H1 (cell line): ENCODE measurements at regions not wholly inside any gene's neighbourhood (a gene's known extent, or its start where the extent isn't known, plus 50 kb on each side); places are given as distances from the start of the nearest gene placed in this dataset.
A peak's percentile ranks its signal among the peaks of the same experiment; 100 is the strongest.

Experiments used
- CTCF ChIA-PET: fragments of 300-600 bp; sonication (Branson Sonifier 250); formaldehyde crosslinking; loops from one replicate; lab custom pipeline; 2021; ENCODE audit not compliant: partially characterized antibody; lab: Charles Lee
- POLR2A ChIA-PET: fragments of 300-600 bp; sonication (Branson Sonifier 250); formaldehyde crosslinking; loops from one replicate; lab custom pipeline; 2021; ENCODE audit warnings: inconsistent platforms; ENCODE audit not compliant: partially characterized antibody; lab: Charles Lee
- DNase-seq, 2 experiments: peaks; one replicate each; pipeline versions ENCODE4 v3.0.0 to v3.0.0-alpha.2; 2010 to 2022; ENCODE audit warnings: low spot score in 2 of 2, low read depth in 1 of 2, mixed read lengths in 1 of 2
- FAIRE-seq: peaks from 2 replicates; lab custom pipeline; 2011; peaks lifted over from hg19 to GRCh38; lab: Jason Lieb, UNC
- H2AFZ ChIP-seq: 2 replicates; pipeline ENCODE4 v1.8.1; 2012; ENCODE audit warnings: low read length, inconsistent platforms
- H2AK5ac ChIP-seq: 2 replicates; pipeline ENCODE4 v1.6.1; 2013; ENCODE audit warnings: low read depth, low read length
- H2BK120ac ChIP-seq: replicated peaks from 2 replicates; pipeline ENCODE3; 2013; ENCODE audit warnings: low read depth, low read length, inconsistent platforms
- H2BK12ac ChIP-seq: 2 replicates; pipeline ENCODE4 v1.6.1; 2013; ENCODE audit warnings: low read depth, low read length
- H2BK15ac ChIP-seq: 2 replicates; pipeline ENCODE4 v1.6.1; 2013; ENCODE audit warnings: low read length
- H2BK20ac ChIP-seq: 2 replicates; pipeline ENCODE4 v1.6.1; 2013; ENCODE audit warnings: low read length
- H2BK5ac ChIP-seq: 2 replicates; pipeline ENCODE4 v1.6.1; 2013; ENCODE audit warnings: low read depth, low read length
- H3K14ac ChIP-seq: 2 replicates; pipeline ENCODE4 v1.6.1; 2013; ENCODE audit warnings: inconsistent platforms; ENCODE audit not compliant: insufficient read length
- H3K18ac ChIP-seq: 2 replicates; pipeline ENCODE4 v1.6.1; 2013; ENCODE audit warnings: low read length; ENCODE audit errors: extremely low read depth
- H3K23ac ChIP-seq: 2 replicates; pipeline ENCODE4 v1.6.1; 2013; ENCODE audit warnings: inconsistent platforms; ENCODE audit not compliant: insufficient read length
- H3K23me2 ChIP-seq: 2 replicates; pipeline ENCODE4 v1.6.1; 2013; ENCODE audit warnings: low read depth, low read length
- H3K27ac ChIP-seq: 2 replicates; pipeline ENCODE4 v1.6.1; 2011; ENCODE audit warnings: low read depth, low read length, inconsistent platforms
- H3K27me3 ChIP-seq, 4 experiments: replicated peaks in 1 of 4; 1 replicate in 1 of 4; 2 replicates in 3 of 4; pipeline versions ENCODE4 v1.6.1 to v1.8.1; 2011 to 2013; ENCODE audit warnings: low read length in 3 of 4, mild to moderate bottlenecking in 3 of 4, inconsistent platforms in 2 of 4, mixed read lengths in 2 of 4, moderate library complexity in 1 of 4; ENCODE audit not compliant: control insufficient read depth in 3 of 4, insufficient read depth in 3 of 4; ENCODE audit errors: extremely low read depth in 1 of 4
- H3K36me3 ChIP-seq, 4 experiments: 2 replicates each; pipeline versions ENCODE4 v1.6.1 to v1.8.1; 2011 to 2013; ENCODE audit warnings: mild to moderate bottlenecking in 4 of 4, low read length in 3 of 4, moderate library complexity in 2 of 4, control low read depth in 1 of 4, inconsistent platforms in 1 of 4; ENCODE audit not compliant: insufficient read depth in 4 of 4, control insufficient read depth in 2 of 4
- H3K4ac ChIP-seq: replicated peaks from 2 replicates; pipeline ENCODE3; 2013; ENCODE audit warnings: low read length, low read depth, mixed read lengths, inconsistent platforms; ENCODE audit not compliant: insufficient read length
- H3K4me1 ChIP-seq, 4 experiments: replicated peaks in 1 of 4; 1 replicate in 1 of 4; 2 replicates in 3 of 4; pipeline versions ENCODE4 v1.6.1 to v1.8.1; 2011 to 2013; ENCODE audit warnings: low read length in 3 of 4, inconsistent platforms in 2 of 4, mixed read lengths in 1 of 4; ENCODE audit not compliant: insufficient read depth in 4 of 4, control insufficient read depth in 3 of 4
- H3K4me2 ChIP-seq, 2 experiments: 2 replicates each; pipeline versions ENCODE4 v1.6.1 to v1.8.1; 2011 to 2013; ENCODE audit warnings: low read depth in 2 of 2, low read length in 2 of 2, control low read depth in 1 of 2, inconsistent platforms in 1 of 2, mild to moderate bottlenecking in 1 of 2; ENCODE audit not compliant: insufficient read depth in 1 of 2
- H3K4me3 ChIP-seq, 4 experiments: fragments of 200-600, 300-600 bp in 1 of 4; sonication (generic), shearing (Covaris generic), sonication (Bioruptor Twin) in 1 of 4; 2 replicates each; pipeline versions ENCODE4 v1.5.1 to v1.8.1; 2011 to 2016; ENCODE audit warnings: low read length in 4 of 4, low read depth in 3 of 4, control low read depth in 2 of 4, inconsistent platforms in 2 of 4, mild to moderate bottlenecking in 2 of 4, mixed read lengths in 1 of 4, moderate library complexity in 1 of 4; ENCODE audit not compliant: insufficient read depth in 2 of 4; ENCODE audit errors: extremely low read depth in 1 of 4
- H3K56ac ChIP-seq: replicated peaks from 2 replicates; pipeline ENCODE3; 2013; ENCODE audit warnings: low read depth, mild to moderate bottlenecking, mixed read lengths, low read length, inconsistent platforms; ENCODE audit not compliant: insufficient read length
- H3K79me1 ChIP-seq: 2 replicates; pipeline ENCODE4 v1.6.1; 2013; ENCODE audit warnings: low read depth, low read length, control low read depth
- H3K79me2 ChIP-seq, 2 experiments: 2 replicates each; pipeline versions ENCODE4 v1.6.1 to v1.8.1; 2012 to 2013; ENCODE audit warnings: low read length in 2 of 2, mild to moderate bottlenecking in 2 of 2, inconsistent platforms in 1 of 2; ENCODE audit not compliant: insufficient read depth in 2 of 2, control insufficient read depth in 1 of 2
- H3K9ac ChIP-seq, 4 experiments: replicated peaks in 1 of 4; 1 replicate in 1 of 4; 2 replicates in 3 of 4; pipeline versions ENCODE4 v1.6.1 to v1.8.1; 2011 to 2013; ENCODE audit warnings: low read depth in 3 of 4, low read length in 3 of 4, control low read depth in 2 of 4, mild to moderate bottlenecking in 2 of 4, moderate library complexity in 2 of 4, inconsistent platforms in 1 of 4; ENCODE audit errors: extremely low read depth in 1 of 4
- H3K9me3 ChIP-seq, 2 experiments: 2 replicates each; pipeline versions ENCODE4 v1.6.1 to v1.8.1; 2012 to 2013; ENCODE audit warnings: mild to moderate bottlenecking in 2 of 2, moderate library complexity in 2 of 2, control low read depth in 1 of 2, inconsistent platforms in 1 of 2, low read depth in 1 of 2, low read length in 1 of 2, mixed read lengths in 1 of 2; ENCODE audit not compliant: insufficient read depth in 2 of 2
- H4K20me1 ChIP-seq, 2 experiments: replicated peaks in 1 of 2; 2 replicates each; pipeline versions ENCODE3 to v1.8.1; 2011 to 2013; ENCODE audit warnings: inconsistent platforms in 2 of 2, low read length in 2 of 2, mild to moderate bottlenecking in 1 of 2; ENCODE audit not compliant: insufficient read depth in 2 of 2, control insufficient read depth in 1 of 2
- H4K5ac ChIP-seq: 2 replicates; pipeline ENCODE4 v1.6.1; 2013; ENCODE audit warnings: low read length, low read depth, mixed read lengths, inconsistent platforms; ENCODE audit not compliant: insufficient read length
- H4K8ac ChIP-seq: 2 replicates; pipeline ENCODE4 v1.8.0; 2013; ENCODE audit warnings: mild to moderate bottlenecking, moderate library complexity, low read length, inconsistent platforms; ENCODE audit not compliant: insufficient read depth; ENCODE audit errors: extremely low read depth
- H4K91ac ChIP-seq: replicated peaks from 2 replicates; pipeline ENCODE3; 2013; ENCODE audit warnings: low read length, mixed read lengths, inconsistent platforms; ENCODE audit not compliant: insufficient read length
- CBX5 ChIP-seq: fragments of 300-800, 300-1000 bp; sonication (generic); IDR thresholded peaks from 2 replicates; pipeline ENCODE4 v1.7.1; 2016; ENCODE audit warnings: antibody characterized with exemption, low read length, low read depth
- CREB1 ChIP-seq: IDR thresholded peaks from 2 replicates; pipeline ENCODE4 v1.6.1; 2012; ENCODE audit warnings: inconsistent platforms
- JUN ChIP-seq: IDR thresholded peaks from 2 replicates; pipeline ENCODE4 v1.6.1; 2011; ENCODE audit warnings: low read depth, mild to moderate bottlenecking, improper control_type of control experiment, low read length
- NANOG ChIP-seq: IDR thresholded peaks from 2 replicates; pipeline ENCODE4 v1.6.1; 2011; ENCODE audit warnings: low read length, low read depth, mild to moderate bottlenecking, inconsistent platforms; ENCODE audit not compliant: insufficient read depth, poor library complexity, severe bottlenecking
- RAD21 ChIP-seq, 2 experiments: IDR thresholded peaks in 1 of 2; conservative IDR thresholded peaks in 1 of 2; 2 replicates each; pipeline ENCODE4 v1.6.1; 2011; ENCODE audit warnings: low read depth in 2 of 2, low read length in 2 of 2, improper control_type of control experiment in 1 of 2, inconsistent platforms in 1 of 2, mild to moderate bottlenecking in 1 of 2, moderate library complexity in 1 of 2
- SP1 ChIP-seq: IDR thresholded peaks from 2 replicates; pipeline ENCODE4 v1.6.1; 2011; ENCODE audit warnings: low read depth, low read length
- TAF7 ChIP-seq: optimal IDR thresholded peaks from 2 replicates; pipeline ENCODE3; 2011; ENCODE audit warnings: low read depth, mild to moderate bottlenecking, inconsistent platforms, low read length, moderate library complexity, borderline replicate concordance
- WGBS, 2 experiments: shearing (Covaris generic) in 1 of 2; methylation state at CpG; one replicate each; pipeline versions ENCODE4 v1.1.6 to v1.1.7; 2013 to 2015; ENCODE audit warnings: low lambda C conversion rate in 2 of 2, mixed read lengths in 2 of 2, inconsistent platforms in 1 of 2, low coverage in 1 of 2, missing lambda C conversion rate in 1 of 2; ENCODE audit not compliant: insufficient replicate concordance in 2 of 2, insufficient coverage in 1 of 2, insufficient read length in 1 of 2; ENCODE audit errors: extremely low coverage in 1 of 2, missing lambda C conversion rate in 1 of 2; 5-methylcytosine and 5-hydroxymethylcytosine counted together
- TF ChIP-seq, protein P1 (sequence below): IDR thresholded peaks from 2 replicates; pipeline ENCODE4 v1.6.1; 2011; ENCODE audit warnings: low read length, improper control_type of control experiment

DNA sequence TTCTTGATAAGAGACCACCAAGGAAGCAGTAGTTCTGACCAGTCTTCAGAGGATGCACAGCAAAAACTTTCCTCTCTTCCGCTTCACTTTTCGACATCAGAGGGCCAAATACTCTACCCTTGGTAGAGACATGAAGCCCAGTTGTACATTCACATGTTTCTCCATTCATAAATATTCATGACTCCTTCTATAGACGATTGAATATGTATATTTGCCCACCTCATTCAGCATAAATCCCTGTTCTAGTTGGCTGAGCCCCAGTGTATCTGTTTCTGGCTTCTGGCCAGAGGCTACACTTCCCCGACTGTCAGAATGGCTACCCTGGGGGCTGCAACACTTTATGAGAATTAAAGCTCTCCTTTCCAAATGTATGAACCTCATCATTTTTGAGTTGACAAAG, 258.5 kb downstream of the ASXL3 start:
- H3K36me3 ChIP-seq = no peaks in the 10 kb centered on the region
- H3K56ac ChIP-seq = no peak overlapping the region
- H3K79me1 ChIP-seq = no peaks in the 10 kb centered on the region
- H3K4me3 ChIP-seq = no peak overlapping the region
- peak overlapping the region in 1 of 2 experiments; percentile 3; a peak in 1 of 4 replicates for H3K4me2 ChIP-seq
- no peak overlapping the region for H4K8ac ChIP-seq
- DNase-seq = no peak
- no peak overlapping the region for H3K4ac ChIP-seq
- POLR2A ChIA-PET = no interaction called here
- H3K9ac ChIP-seq = no peak overlapping the region
- H3K9me3 ChIP-seq = no peaks in the 10 kb centered on the region
- H4K20me1 ChIP-seq = no peaks in the 10 kb centered on the region
- no peak for TF ChIP-seq TAF7
- TF ChIP-seq JUN = no peak
- TF ChIP-seq RAD21 (IDR thresholded peaks at IDR 0.05 in 1 of 2, conservative IDR thresholded peaks at IDR 0.05 in 1 of 2; ENCODE audit: low read depth in 2 of 2, low read length in 2 of 2) = no peak
- TF ChIP-seq NANOG = no peak
- TF ChIP-seq CBX5 = no peak
- TF ChIP-seq, protein P1, sequence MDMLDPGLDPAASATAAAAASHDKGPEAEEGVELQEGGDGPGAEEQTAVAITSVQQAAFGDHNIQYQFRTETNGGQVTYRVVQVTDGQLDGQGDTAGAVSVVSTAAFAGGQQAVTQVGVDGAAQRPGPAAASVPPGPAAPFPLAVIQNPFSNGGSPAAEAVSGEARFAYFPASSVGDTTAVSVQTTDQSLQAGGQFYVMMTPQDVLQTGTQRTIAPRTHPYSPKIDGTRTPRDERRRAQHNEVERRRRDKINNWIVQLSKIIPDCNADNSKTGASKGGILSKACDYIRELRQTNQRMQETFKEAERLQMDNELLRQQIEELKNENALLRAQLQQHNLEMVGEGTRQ = no peak
- no peak for TF ChIP-seq CREB1
- no peak for TF ChIP-seq SP1
- no peak overlapping the region for H2BK5ac ChIP-seq
- no peak overlapping the region for H2BK120ac ChIP-seq
- no peak overlapping the region for H2BK12ac ChIP-seq
- no peak overlapping the region for H2BK15ac ChIP-seq
- no peak overlapping the region for H2AK5ac ChIP-seq
- no peak overlapping the region for H3K27ac ChIP-seq
- FAIRE-seq = no peak
- no peak overlapping the region for H2AFZ ChIP-seq
- 0 out of 2 replicates have a peak overlapping the region, but pooled peaks have one; percentile 7 for H2BK20ac ChIP-seq
- H3K4me1 ChIP-seq = peaks cover 0 to 7% (median 4%) of the 10 kb centered on the region in 4 experiments; a peak in 4 of 7 replicates
- no peak overlapping the region for H3K18ac ChIP-seq
- WGBS, 2 experiments = 82% methylated on average over 4 of the region's 4 CpGs; no CpG with 5 or more reads in 1 of the 2 experiments
- no peak overlapping the region for H4K91ac ChIP-seq
- no peak overlapping the region for H3K14ac ChIP-seq
- H3K79me2 ChIP-seq = no peaks in the 10 kb centered on the region
- CTCF ChIA-PET = interaction anchor here (1.4 kb wide), 1 partner anchor 12 kb away, joined by 4 read pairs; no protein-coding TSS in a partner anchor
- no peaks in the 10 kb centered on the region for H3K23me2 ChIP-seq
- no peaks in the 10 kb centered on the region for H3K27me3 ChIP-seq
- H4K5ac ChIP-seq = no peak overlapping the region
- H3K23ac ChIP-seq = no peak overlapping the region
